Calu3 (cell line): ENCODE measurements at regions not wholly inside any gene's neighbourhood (a gene's known extent, or its start where the extent isn't known, plus 50 kb on each side); places are given as distances from the start of the nearest gene placed in this dataset.

ENCODE experiments used
- BruUV-seq: library from RNA; stranded (reverse); fragments of 400-500 nt; replicated peaks from 2 replicates; lab custom pipeline; 2021; lab: Mats Ljungman, UMichigan
- CTCF ChIA-PET: fragments of 300-600 bp; sonication (Branson Sonifier 250); formaldehyde crosslinking; loops from one replicate; lab custom pipeline; 2022; ENCODE audit warnings: antibody characterized with exemption; lab: Charles Lee
- DNase-seq: peaks from one replicate; pipeline ENCODE4 v3.0.0; 2022
- H3K27ac Mint-ChIP-seq: one replicate; pipeline ENCODE4 v1.8.0; 2022; ENCODE audit warnings: mixed read lengths; ENCODE audit not compliant: unreplicated experiment
- H3K27me3 Mint-ChIP-seq: one replicate; pipeline ENCODE4 v1.8.0; 2022; ENCODE audit warnings: mixed read lengths; ENCODE audit not compliant: unreplicated experiment
- H3K36me3 Mint-ChIP-seq: one replicate; pipeline ENCODE4 v1.8.0; 2022; ENCODE audit warnings: mild to moderate bottlenecking, moderate library complexity, mixed read lengths; ENCODE audit not compliant: insufficient read depth, unreplicated experiment
- H3K4me1 Mint-ChIP-seq: one replicate; pipeline ENCODE4 v1.8.0; 2022; ENCODE audit warnings: mild to moderate bottlenecking, low read depth, mixed read lengths; ENCODE audit not compliant: unreplicated experiment
- H3K4me3 Mint-ChIP-seq: one replicate; pipeline ENCODE4 v1.8.0; 2022; ENCODE audit warnings: mild to moderate bottlenecking, low read depth, moderate library complexity, mixed read lengths; ENCODE audit not compliant: unreplicated experiment
- H3K9me3 Mint-ChIP-seq: one replicate; pipeline ENCODE4 v1.8.0; 2022; ENCODE audit warnings: low read depth, mixed read lengths; ENCODE audit not compliant: unreplicated experiment
- CTCF ChIP-seq: fragments of 200-600 bp; IDR thresholded peaks from one replicate; pipeline ENCODE4 v1.8.0; 2022; ENCODE audit warnings: antibody characterized with exemption; ENCODE audit not compliant: unreplicated experiment
- intact Hi-C: fragments of 100-400 bp; cut with micrococcal nuclease; formaldehyde crosslinking; loops from one replicate; pipeline ENCODE4 v1.10.0; 2022; ENCODE audit not compliant: unreplicated experiment

GRCh38 chr17:77422104-77422747 is 281.5 kb downstream of the SEC14L1 start:
- no peak for DNase-seq
- H3K36me3 Mint-ChIP-seq = peaks cover 39% of the 10 kb centered on the region
- no peaks in the 10 kb centered on the region for H3K27me3 Mint-ChIP-seq
- no peak overlapping the region for H3K4me3 Mint-ChIP-seq
- no peak overlapping the region for H3K27ac Mint-ChIP-seq
- intact Hi-C loops = no loop called here
- H3K4me1 Mint-ChIP-seq = peaks cover 11% of the 10 kb centered on the region
- CTCF ChIA-PET = interaction anchor here (0.8 kb wide), 1 partner anchor 23 kb away, joined by 3 read pairs; no protein-coding TSS in a partner anchor
- BruUV-seq = no TSS peak
- no peak for TF ChIP-seq CTCF
- no peaks in the 10 kb centered on the region for H3K9me3 Mint-ChIP-seq

GRCh38 chr17:77422748-77423113 is 282.0 kb downstream of the SEC14L1 start:
- H3K27me3 Mint-ChIP-seq = no peaks in the 10 kb centered on the region
- TF ChIP-seq CTCF = no peak
- H3K4me1 Mint-ChIP-seq = peaks cover 16% of the 10 kb centered on the region
- H3K27ac Mint-ChIP-seq = no peak overlapping the region
- H3K9me3 Mint-ChIP-seq = no peaks in the 10 kb centered on the region
- no peak overlapping the region for H3K4me3 Mint-ChIP-seq
- intact Hi-C loops = no loop called here
- peaks cover 37% of the 10 kb centered on the region for H3K36me3 Mint-ChIP-seq
- BruUV-seq = no TSS peak
- no peak for DNase-seq
- CTCF ChIA-PET = no interaction called here

GRCh38 chr17:77423589-77424451 is 283.1 kb downstream of the SEC14L1 start:
- no peaks in the 10 kb centered on the region for H3K9me3 Mint-ChIP-seq
- H3K4me3 Mint-ChIP-seq = no peak overlapping the region
- no peak for DNase-seq
- intact Hi-C loops = no loop called here
- H3K27me3 Mint-ChIP-seq = no peaks in the 10 kb centered on the region
- H3K27ac Mint-ChIP-seq = no peak overlapping the region
- peaks cover 25% of the 10 kb centered on the region for H3K4me1 Mint-ChIP-seq
- H3K36me3 Mint-ChIP-seq = peaks cover 33% of the 10 kb centered on the region
- TF ChIP-seq CTCF = no peak
- no TSS peak for BruUV-seq
- CTCF ChIA-PET = no interaction called here

- intact Hi-C loops = no loop called here
- no peak for TF ChIP-seq CTCF
- BruUV-seq = no TSS peak
- Mint-ChIP-seq H3K4me3 (no peak overlapping the region), H3K9me3 (no peaks in the 10 kb centered on the region), H3K36me3 (peaks cover 41% of the 10 kb centered on the region), H3K4me1 (peaks cover 34% of the 10 kb centered on the region), H3K27ac (no peak overlapping the region), H3K27me3 (no peaks in the 10 kb centered on the region)
- CTCF ChIA-PET = interaction anchor here (1.5 to 2.7 kb wide), 2 partner anchors 8 to 25 kb away, joined by 3 to 8 read pairs; no protein-coding TSS in a partner anchor
- DNase-seq = no peak
These were observed 284.0 kb downstream of the SEC14L1 start for GRCh38 chr17:77424585-77425344.
